HG02884 (cell line): ENCODE measurements at regions not wholly inside any gene's neighbourhood (a gene's known extent, or its start where the extent isn't known, plus 50 kb on each side); places are given as distances from the start of the nearest gene placed in this dataset.

ENCODE experiments used
- ATAC-seq: cut with Tn5 transposase; IDR thresholded peaks from one replicate; pipeline ENCODE4 v1.9.1; 2021; ENCODE audit warnings: mild to moderate bottlenecking, moderate library complexity; ENCODE audit not compliant: unreplicated experiment

GRCh38 chr15:62756995-62757360, 285.6 kb upstream of the TPM1 start:
- ATAC-seq, result no peak

GRCh38 chr15:62757535-62757934, 285.0 kb upstream of the TPM1 start:
- no peak for ATAC-seq

- no peak for ATAC-seq
These were observed 284.2 kb upstream of the TPM1 start for GRCh38 chr15:62758126-62758951.

- no peak for ATAC-seq
These were observed 283.6 kb upstream of the TPM1 start for GRCh38 chr15:62758952-62759349.

GRCh38 chr15:62760538-62760937, 282.0 kb upstream of the TPM1 start:
- no peak for ATAC-seq

GRCh38 chr15:62765916-62766315, 276.6 kb upstream of the TPM1 start:
- ATAC-seq, result no peak

GRCh38 chr15:62766599-62766998, 275.9 kb upstream of the TPM1 start:
- ATAC-seq, result no peak

- ATAC-seq, result no peak
These were observed 272.9 kb upstream of the TPM1 start for GRCh38 chr15:62769604-62770003.

- no peak for ATAC-seq
These were observed 272.4 kb upstream of the TPM1 start for GRCh38 chr15:62770111-62770660.

GRCh38 chr15:62770752-62771151, 271.8 kb upstream of the TPM1 start:
- ATAC-seq, result no peak

GRCh38 chr15:62771234-62771633, 271.3 kb upstream of the TPM1 start:
- ATAC-seq, result no peak

- ATAC-seq, result no peak
These were observed 269.0 kb upstream of the TPM1 start for GRCh38 chr15:62773369-62774165.

- no peak for ATAC-seq
These were observed 266.6 kb upstream of the TPM1 start for GRCh38 chr15:62775932-62776331.

- ATAC-seq, result no peak
These were observed 264.9 kb upstream of the TPM1 start for GRCh38 chr15:62777671-62778070.

GRCh38 chr15:62779036-62779770, 263.3 kb upstream of the TPM1 start:
- no peak for ATAC-seq

GRCh38 chr15:62779899-62780298, 262.6 kb upstream of the TPM1 start:
- ATAC-seq, result no peak

- ATAC-seq, result no peak
These were observed 261.5 kb upstream of the TPM1 start for GRCh38 chr15:62781081-62781497.

- no peak for ATAC-seq
These were observed 260.3 kb upstream of the TPM1 start for GRCh38 chr15:62782071-62782841.

- no peak for ATAC-seq
These were observed 259.7 kb upstream of the TPM1 start for GRCh38 chr15:62782896-62783295.

- ATAC-seq, result no peak
These were observed 259.1 kb upstream of the TPM1 start for GRCh38 chr15:62783303-62783957.
